ENCODE measurements at regions not wholly inside any gene's neighbourhood (a gene's known extent, or its start where the extent isn't known, plus 50 kb on each side); places are given as distances from the start of the nearest gene placed in this dataset.

DNA sequence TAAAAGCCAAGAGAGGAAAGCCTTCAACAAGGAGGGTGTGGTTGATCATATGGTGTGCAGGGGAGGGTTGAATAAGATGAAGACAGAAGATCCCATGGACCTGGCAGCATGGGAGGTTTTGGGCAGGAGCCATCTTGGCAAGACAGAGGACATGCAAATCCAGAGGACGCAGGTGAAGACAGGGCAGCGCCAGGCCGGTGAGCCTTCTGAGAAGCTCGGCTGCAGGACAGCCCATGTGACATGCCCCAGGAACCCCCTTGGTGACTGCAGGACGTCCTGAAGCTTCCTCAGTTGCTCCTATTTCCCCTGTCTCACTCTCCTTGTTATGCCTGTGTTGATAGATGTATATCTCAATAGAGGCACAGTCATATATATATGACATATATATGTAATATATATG is 159.4 kb downstream of the GADD45G start:
- no CpG with 5 or more reads among the region's 5 CpGs for WGBS (ENCODE audit: insufficient coverage, insufficient read length)

DNA sequence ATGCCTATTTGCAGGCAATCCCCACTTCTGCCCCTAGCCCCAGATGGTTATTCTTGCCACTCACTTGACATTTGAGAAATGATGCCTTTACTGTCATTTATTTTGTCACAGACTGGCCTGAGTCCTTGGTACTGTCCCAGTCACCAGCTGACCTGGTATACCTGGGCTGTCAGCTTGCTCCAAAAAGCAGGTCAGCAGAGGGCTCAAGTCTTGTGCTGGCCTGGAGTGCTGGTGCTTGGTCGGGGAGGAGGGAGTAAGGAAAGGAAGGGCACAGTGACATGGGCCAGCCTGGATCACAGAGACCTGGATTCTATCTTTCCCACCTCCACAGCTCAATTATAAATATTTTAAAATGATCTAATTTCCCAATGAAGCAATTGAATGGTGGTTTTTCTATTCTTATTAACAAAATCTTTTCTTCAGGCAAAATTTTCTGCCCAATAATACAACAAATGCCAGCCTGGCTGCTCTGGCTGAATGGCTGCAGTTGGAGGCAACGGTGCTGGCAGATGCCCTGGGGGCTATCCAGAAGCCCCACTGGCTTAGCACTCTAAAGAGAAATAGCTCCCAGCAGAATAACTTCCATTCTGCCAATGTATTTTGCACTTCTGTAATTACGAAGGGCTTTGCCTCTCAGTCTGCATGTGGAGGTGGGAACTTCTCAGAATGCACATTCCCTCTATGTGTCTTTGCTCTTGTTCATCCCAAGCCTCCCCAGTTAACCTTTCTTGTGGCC is 160.6 kb downstream of the GADD45G start:
- H3K9me3 ChIP-seq (ENCODE audit: control insufficient read depth, insufficient read depth, low read length): no peaks in the 10 kb centered on the region
- no peak overlapping the region for H3K27ac ChIP-seq (ENCODE audit: low read length)
- WGBS (ENCODE audit: insufficient coverage, insufficient read length): no CpG with 5 or more reads among the region's 3 CpGs
- no peaks in the 10 kb centered on the region for H3K4me1 ChIP-seq (ENCODE audit: control insufficient read depth, insufficient read depth, low read length)
- H3K4me3 ChIP-seq (ENCODE audit: low read length): no peak overlapping the region
- no peak for DNase-seq (ENCODE audit: low read depth, low spot score)
- no peaks in the 10 kb centered on the region for H3K27me3 ChIP-seq (ENCODE audit: control insufficient read depth, insufficient read depth, low read length)
- no peaks in the 10 kb centered on the region for H3K36me3 ChIP-seq (ENCODE audit: control insufficient read depth, insufficient read depth, low read length)

More for the DNA sequence above, 159.4 kb downstream of the GADD45G start:
- H3K9me3 ChIP-seq (ENCODE audit: control insufficient read depth, insufficient read depth, low read length): no peaks in the 10 kb centered on the region
- no peak overlapping the region for H3K27ac ChIP-seq (ENCODE audit: low read length)
- H3K36me3 ChIP-seq (ENCODE audit: control insufficient read depth, insufficient read depth, low read length): no peaks in the 10 kb centered on the region
- H3K4me1 ChIP-seq (ENCODE audit: control insufficient read depth, insufficient read depth, low read length): no peaks in the 10 kb centered on the region
- DNase-seq (ENCODE audit: low read depth, low spot score): no peak
- no peak overlapping the region for H3K4me3 ChIP-seq (ENCODE audit: low read length)
- no peaks in the 10 kb centered on the region for H3K27me3 ChIP-seq (ENCODE audit: control insufficient read depth, insufficient read depth, low read length)

- no peaks in the 10 kb centered on the region for H3K4me1 ChIP-seq (ENCODE audit: control insufficient read depth, insufficient read depth, low read length)
- no peak overlapping the region for H3K4me3 ChIP-seq (ENCODE audit: low read length)
- DNase-seq (ENCODE audit: low read depth, low spot score): no peak
- no peaks in the 10 kb centered on the region for H3K9me3 ChIP-seq (ENCODE audit: control insufficient read depth, insufficient read depth, low read length)
- no peaks in the 10 kb centered on the region for H3K36me3 ChIP-seq (ENCODE audit: control insufficient read depth, insufficient read depth, low read length)
- no peak overlapping the region for H3K27ac ChIP-seq (ENCODE audit: low read length)
- H3K27me3 ChIP-seq (ENCODE audit: control insufficient read depth, insufficient read depth, low read length): no peaks in the 10 kb centered on the region
Measured at GRCh38 chr9:89766991-89767390, 162.2 kb downstream of the GADD45G start.

DNA sequence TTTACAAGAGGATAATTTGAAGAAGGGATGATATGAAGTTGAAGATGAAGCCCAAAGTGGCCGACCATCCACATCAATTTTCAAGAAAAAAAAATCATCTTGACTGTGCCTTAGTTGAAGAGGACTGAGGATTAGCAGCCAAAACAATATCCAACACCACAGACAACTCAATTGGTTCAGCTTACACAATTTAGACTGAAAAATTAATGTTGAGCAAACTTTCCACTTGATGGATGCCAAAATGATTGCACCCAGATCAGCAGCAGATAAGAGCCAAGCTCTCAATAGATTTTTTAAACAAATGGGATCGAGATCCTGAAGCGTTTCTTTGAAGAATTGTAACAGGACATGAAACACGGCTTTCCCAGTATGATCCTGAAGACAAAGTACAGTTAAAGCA is 163.2 kb downstream of the GADD45G start:
- DNase-seq (ENCODE audit: low read depth, low spot score): no peak
- Histone ChIP-seq H3K27ac (ENCODE audit: low read length) (no peak overlapping the region), H3K27me3 (ENCODE audit: control insufficient read depth, insufficient read depth, low read length) (no peaks in the 10 kb centered on the region), H3K36me3 (ENCODE audit: control insufficient read depth, insufficient read depth, low read length) (no peaks in the 10 kb centered on the region), H3K4me3 (ENCODE audit: low read length) (no peak overlapping the region), H3K9me3 (ENCODE audit: control insufficient read depth, insufficient read depth, low read length) (no peaks in the 10 kb centered on the region), H3K4me1 (ENCODE audit: control insufficient read depth, insufficient read depth, low read length) (no peaks in the 10 kb centered on the region)
- WGBS (ENCODE audit: insufficient coverage, insufficient read length): no CpG with 5 or more reads among the region's 4 CpGs

- H3K27ac ChIP-seq (ENCODE audit: low read length): no peak overlapping the region
- no CpG with 5 or more reads among the region's 7 CpGs for WGBS (ENCODE audit: insufficient coverage, insufficient read length)
Measured at GRCh38 chr9:89768650-89769071, 163.8 kb downstream of the GADD45G start.

DNA sequence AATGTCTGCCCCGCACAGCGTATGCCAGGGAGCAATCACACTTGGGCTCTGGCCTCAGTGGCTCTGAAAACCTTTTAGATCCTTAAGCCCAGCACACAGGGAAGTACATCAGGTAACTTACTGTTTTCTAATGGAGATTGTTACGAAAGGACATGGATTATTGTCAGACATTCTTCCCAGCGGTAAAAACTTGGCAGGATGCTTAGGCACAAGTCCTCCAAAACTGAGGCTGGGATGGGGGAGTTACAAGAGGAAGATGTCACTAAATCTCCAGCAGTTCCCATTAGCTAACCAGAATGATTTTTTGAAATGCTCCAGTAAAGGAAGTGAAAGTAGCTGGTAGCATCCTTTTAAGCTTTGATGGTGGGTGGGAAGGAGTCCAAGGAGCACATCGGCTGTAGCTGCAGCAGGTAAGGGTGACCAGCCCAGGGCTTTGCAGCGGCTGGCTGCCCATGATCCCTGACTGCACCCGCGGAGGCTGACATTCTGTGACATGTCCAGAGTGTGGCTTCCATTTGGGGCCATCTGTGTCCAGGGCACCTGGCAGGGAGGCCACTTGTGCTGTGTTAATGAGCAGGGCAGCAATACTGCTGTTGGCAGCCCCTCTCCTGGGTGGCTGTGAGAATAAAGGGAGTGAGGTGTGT is 165.8 kb downstream of the GADD45G start:
- H3K4me1 ChIP-seq (ENCODE audit: control insufficient read depth, insufficient read depth, low read length): no peaks in the 10 kb centered on the region
- H3K36me3 ChIP-seq (ENCODE audit: control insufficient read depth, insufficient read depth, low read length): no peaks in the 10 kb centered on the region
- no CpG with 5 or more reads among the region's 8 CpGs for WGBS (ENCODE audit: insufficient coverage, insufficient read length)
- DNase-seq (ENCODE audit: low read depth, low spot score): no peak
- H3K9me3 ChIP-seq (ENCODE audit: control insufficient read depth, insufficient read depth, low read length): no peaks in the 10 kb centered on the region
- H3K27ac ChIP-seq (ENCODE audit: low read length): no peak overlapping the region
- no peaks in the 10 kb centered on the region for H3K27me3 ChIP-seq (ENCODE audit: control insufficient read depth, insufficient read depth, low read length)
- no peak overlapping the region for H3K4me3 ChIP-seq (ENCODE audit: low read length)

More at GRCh38 chr9:89768650-89769071, 163.8 kb downstream of the GADD45G start:
- H3K9me3 ChIP-seq (ENCODE audit: control insufficient read depth, insufficient read depth, low read length): no peaks in the 10 kb centered on the region
- H3K4me1 ChIP-seq (ENCODE audit: control insufficient read depth, insufficient read depth, low read length): no peaks in the 10 kb centered on the region
- no peak for DNase-seq (ENCODE audit: low read depth, low spot score)
- no peaks in the 10 kb centered on the region for H3K36me3 ChIP-seq (ENCODE audit: control insufficient read depth, insufficient read depth, low read length)
- no peaks in the 10 kb centered on the region for H3K27me3 ChIP-seq (ENCODE audit: control insufficient read depth, insufficient read depth, low read length)
- no peak overlapping the region for H3K4me3 ChIP-seq (ENCODE audit: low read length)

DNA sequence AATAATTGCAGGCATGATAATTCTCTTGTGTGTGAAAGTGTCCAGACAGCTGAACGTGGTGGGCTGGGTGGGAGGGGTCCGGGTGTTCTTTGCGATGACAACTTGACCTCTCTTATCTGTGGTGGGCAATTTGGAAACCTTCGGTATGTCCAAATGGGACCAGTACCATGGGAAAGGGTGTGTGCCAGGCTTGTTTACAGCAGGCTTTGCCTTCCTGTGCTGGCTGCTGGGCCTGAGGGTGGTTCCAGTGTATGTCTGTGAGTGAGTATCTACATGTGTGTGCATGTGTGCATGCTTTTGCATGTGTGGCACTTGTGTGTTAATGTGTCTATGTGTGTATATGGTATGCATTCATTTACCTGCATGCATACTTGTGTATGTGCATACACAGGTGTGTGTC is 166.4 kb downstream of the GADD45G start:
- Histone ChIP-seq H3K27ac (ENCODE audit: low read length) (no peak overlapping the region), H3K36me3 (ENCODE audit: control insufficient read depth, insufficient read depth, low read length) (no peaks in the 10 kb centered on the region), H3K4me3 (ENCODE audit: low read length) (no peak overlapping the region), H3K4me1 (ENCODE audit: control insufficient read depth, insufficient read depth, low read length) (no peaks in the 10 kb centered on the region), H3K9me3 (ENCODE audit: control insufficient read depth, insufficient read depth, low read length) (no peaks in the 10 kb centered on the region), H3K27me3 (ENCODE audit: control insufficient read depth, insufficient read depth, low read length) (no peaks in the 10 kb centered on the region)
- no peak for DNase-seq (ENCODE audit: low read depth, low spot score)
- no CpG with 5 or more reads among the region's 4 CpGs for WGBS (ENCODE audit: insufficient coverage, insufficient read length)

DNA sequence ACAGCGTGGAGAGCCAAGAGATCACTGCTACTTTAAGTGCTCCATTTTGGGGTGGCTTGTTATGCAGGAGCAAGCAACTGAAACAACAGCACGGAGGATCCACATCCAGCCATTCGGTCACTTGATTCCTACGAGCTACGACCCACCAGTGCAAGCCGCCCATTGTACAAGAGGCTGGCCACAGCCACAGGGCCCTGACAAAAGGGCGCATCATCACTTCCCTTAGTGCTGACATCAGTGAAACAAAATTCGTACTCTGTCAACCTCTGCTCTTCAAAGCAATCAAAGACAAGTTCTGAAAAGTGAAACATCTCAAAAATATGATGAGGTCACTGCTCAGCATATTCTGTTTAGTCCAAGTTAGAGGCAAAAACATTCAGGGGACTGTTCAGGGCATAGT is 168.4 kb downstream of the GADD45G start:
- Histone ChIP-seq H3K4me1 (ENCODE audit: control insufficient read depth, insufficient read depth, low read length) (no peaks in the 10 kb centered on the region), H3K27ac (ENCODE audit: low read length) (no peak overlapping the region), H3K36me3 (ENCODE audit: control insufficient read depth, insufficient read depth, low read length) (no peaks in the 10 kb centered on the region), H3K9me3 (ENCODE audit: control insufficient read depth, insufficient read depth, low read length) (no peaks in the 10 kb centered on the region), H3K27me3 (ENCODE audit: control insufficient read depth, insufficient read depth, low read length) (no peaks in the 10 kb centered on the region), H3K4me3 (ENCODE audit: low read length) (no peak overlapping the region; the same call in 1 of the 2 replicates)
- no peak for DNase-seq (ENCODE audit: low read depth, low spot score)
- no CpG with 5 or more reads among the region's 8 CpGs for WGBS (ENCODE audit: insufficient coverage, insufficient read length)

DNA sequence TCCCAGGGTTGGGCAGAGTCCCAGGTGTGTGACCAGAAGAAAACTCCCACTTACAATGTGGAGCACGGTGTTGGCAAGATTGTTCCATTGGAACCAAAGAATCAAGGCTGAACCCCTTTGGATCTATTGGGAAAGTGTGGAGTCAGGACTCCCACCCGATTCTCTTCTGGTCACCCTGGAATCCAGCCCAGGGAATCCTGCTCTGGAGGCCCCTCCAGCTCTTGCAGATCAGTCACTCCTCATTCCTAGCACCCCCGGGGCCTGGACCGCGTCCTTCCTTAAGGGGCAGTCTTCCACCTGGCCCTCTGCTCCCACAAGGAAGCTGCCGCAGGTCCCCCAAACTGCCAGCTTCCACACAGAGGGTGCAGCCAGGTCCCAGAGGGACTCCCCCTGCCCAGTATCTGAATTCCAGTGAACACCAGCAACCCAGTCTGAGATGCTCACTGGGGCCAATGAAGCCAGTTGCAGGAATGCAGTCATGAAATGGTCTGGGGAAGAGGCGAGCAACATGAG is 170.1 kb downstream of the GADD45G start:
- H3K27ac ChIP-seq (ENCODE audit: low read length): no peak overlapping the region
- no peak overlapping the region for H3K4me3 ChIP-seq (ENCODE audit: low read length)
- H3K36me3 ChIP-seq (ENCODE audit: control insufficient read depth, insufficient read depth, low read length): no peaks in the 10 kb centered on the region
- H3K4me1 ChIP-seq (ENCODE audit: control insufficient read depth, insufficient read depth, low read length): no peaks in the 10 kb centered on the region
- H3K27me3 ChIP-seq (ENCODE audit: control insufficient read depth, insufficient read depth, low read length): no peaks in the 10 kb centered on the region
- no peak for DNase-seq (ENCODE audit: low read depth, low spot score)
- H3K9me3 ChIP-seq (ENCODE audit: control insufficient read depth, insufficient read depth, low read length): no peaks in the 10 kb centered on the region
- no CpG with 5 or more reads among the region's 7 CpGs for WGBS (ENCODE audit: insufficient coverage, insufficient read length)

DNA sequence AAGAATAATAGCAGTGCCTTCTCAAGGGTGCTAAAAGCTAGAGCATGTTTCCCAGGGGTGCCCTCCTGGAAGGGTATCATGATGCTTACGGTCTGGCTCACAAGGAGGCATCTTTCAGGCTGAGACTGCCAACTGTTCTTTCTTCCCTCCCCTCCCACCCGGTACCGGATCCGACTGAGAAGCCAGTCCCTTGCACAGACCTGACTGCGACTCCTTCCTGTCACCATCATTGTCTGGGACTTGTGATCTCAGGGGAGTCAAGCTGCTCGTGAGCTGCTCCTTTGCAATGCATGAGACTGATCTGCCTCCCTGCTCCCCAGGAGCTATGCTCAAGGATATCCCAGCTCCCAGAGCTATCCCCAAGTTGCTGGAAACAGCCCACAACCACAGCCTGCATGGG is 170.8 kb downstream of the GADD45G start:
- H3K4me1 ChIP-seq (ENCODE audit: control insufficient read depth, insufficient read depth, low read length): no peaks in the 10 kb centered on the region
- WGBS (ENCODE audit: insufficient coverage, insufficient read length): no CpG with 5 or more reads among the region's 6 CpGs

More for the DNA sequence above, 170.8 kb downstream of the GADD45G start:
- no peaks in the 10 kb centered on the region for H3K27me3 ChIP-seq (ENCODE audit: control insufficient read depth, insufficient read depth, low read length)
- no peaks in the 10 kb centered on the region for H3K9me3 ChIP-seq (ENCODE audit: control insufficient read depth, insufficient read depth, low read length)
- H3K36me3 ChIP-seq (ENCODE audit: control insufficient read depth, insufficient read depth, low read length): no peaks in the 10 kb centered on the region
- no peak overlapping the region for H3K4me3 ChIP-seq (ENCODE audit: low read length)
- no peak overlapping the region for H3K27ac ChIP-seq (ENCODE audit: low read length)
- no peak for DNase-seq (ENCODE audit: low read depth, low spot score)
